Hepatocyte (in vitro differentiated cells): ENCODE measurements at regions not wholly inside any gene's neighbourhood (a gene's known extent, or its start where the extent isn't known, plus 50 kb on each side); places are given as distances from the start of the nearest gene placed in this dataset.

Experiments used
- DNase-seq: peaks from one replicate; pipeline ENCODE4 v3.0.0-alpha.2; 2016; ENCODE audit warnings: low spot score
- H2AFZ ChIP-seq: fragments of 200-600 bp; sonication (generic); 2 replicates; pipeline ENCODE4 v1.6.0; 2016; ENCODE audit warnings: antibody characterized with exemption, mild to moderate bottlenecking
- H3K27ac ChIP-seq: fragments of 200-600 bp; sonication (generic); 2 replicates; pipeline ENCODE4 v1.5.1; 2016; ENCODE audit warnings: mild to moderate bottlenecking
- H3K27me3 ChIP-seq: fragments of 200-600 bp; sonication (generic); 2 replicates; pipeline ENCODE4 v1.6.1; 2016
- H3K36me3 ChIP-seq: fragments of 200-600 bp; sonication (generic); replicated peaks from 2 replicates; pipeline ENCODE4 v1.5.1; 2016; ENCODE audit warnings: low read depth; ENCODE audit not compliant: insufficient read depth
- H3K4me1 ChIP-seq: fragments of 200-600 bp; sonication (generic); 2 replicates; pipeline ENCODE4 v1.5.1; 2016; ENCODE audit warnings: mild to moderate bottlenecking, moderate library complexity; ENCODE audit not compliant: insufficient read depth
- H3K4me2 ChIP-seq: fragments of 200-600 bp; sonication (generic); 2 replicates; pipeline ENCODE4 v1.6.0; 2016
- H3K4me3 ChIP-seq: fragments of 200-600 bp; sonication (generic); 2 replicates; pipeline ENCODE4 v1.5.1; 2016; ENCODE audit warnings: mild to moderate bottlenecking
- H3K79me2 ChIP-seq: fragments of 200-600 bp; sonication (generic); 2 replicates; pipeline ENCODE4 v1.6.0; 2017; ENCODE audit warnings: mild to moderate bottlenecking
- H3K9me2 ChIP-seq: fragments of 200-600 bp; sonication (generic); replicated peaks from 2 replicates; pipeline ENCODE4 v1.6.0; 2017; ENCODE audit warnings: mild to moderate bottlenecking; ENCODE audit not compliant: insufficient read depth
- H3K9me3 ChIP-seq: fragments of 200-600 bp; sonication (generic); 2 replicates; pipeline ENCODE4 v1.5.1; 2016; ENCODE audit warnings: low read depth, mild to moderate bottlenecking
- H4K20me1 ChIP-seq: fragments of 200-600 bp; sonication (generic); 2 replicates; pipeline ENCODE4 v1.6.0; 2016; ENCODE audit warnings: mild to moderate bottlenecking; ENCODE audit not compliant: insufficient read depth, poor library complexity, severe bottlenecking
- CTCF ChIP-seq: fragments of 200-600 bp; sonication (generic); IDR thresholded peaks from 2 replicates; pipeline ENCODE4 v1.5.1; 2016; ENCODE audit warnings: antibody characterized with exemption, mild to moderate bottlenecking; ENCODE audit not compliant: poor library complexity
- EZH2 ChIP-seq: fragments of 200-600 bp; sonication (generic); IDR thresholded peaks from 2 replicates; pipeline ENCODE4 v1.6.1; 2016; ENCODE audit warnings: antibody characterized with exemption, mild to moderate bottlenecking, borderline replicate concordance
- EZH2phosphoT487 ChIP-seq: fragments of 200-600 bp; sonication (generic); IDR thresholded peaks from one replicate; pipeline ENCODE4 v1.6.1; 2018; ENCODE audit warnings: antibody characterized with exemption, mild to moderate bottlenecking, low read depth, moderate library complexity; ENCODE audit not compliant: unreplicated experiment, severe bottlenecking
- WGBS: methylation state at CpG from one replicate; pipeline ENCODE4 v1.1.6; 2016; ENCODE audit warnings: low lambda C conversion rate; ENCODE audit errors: missing lambda C conversion rate; 5-methylcytosine and 5-hydroxymethylcytosine counted together

DNA sequence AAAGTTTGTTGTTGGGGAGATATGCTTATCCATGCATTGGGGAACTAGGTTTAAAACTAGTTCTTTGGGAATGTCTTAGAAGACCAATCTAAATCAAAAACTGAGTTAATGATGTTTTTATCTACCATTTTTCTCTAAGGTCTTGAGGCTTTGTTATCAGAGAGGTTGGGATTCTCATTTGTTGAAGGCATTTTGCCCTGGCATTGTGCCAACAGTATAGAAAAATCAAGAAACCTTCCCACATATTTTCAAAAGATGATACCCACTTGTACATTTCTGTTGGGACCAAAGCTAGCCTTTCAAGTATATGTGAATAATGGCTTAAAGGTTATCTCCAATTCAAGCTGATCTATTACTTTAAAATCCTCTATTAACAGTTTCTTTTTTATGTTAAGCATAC lies 419.8 kb upstream of the KIF2A start:
- H3K27me3 ChIP-seq = no peaks in the 10 kb centered on the region

DNA sequence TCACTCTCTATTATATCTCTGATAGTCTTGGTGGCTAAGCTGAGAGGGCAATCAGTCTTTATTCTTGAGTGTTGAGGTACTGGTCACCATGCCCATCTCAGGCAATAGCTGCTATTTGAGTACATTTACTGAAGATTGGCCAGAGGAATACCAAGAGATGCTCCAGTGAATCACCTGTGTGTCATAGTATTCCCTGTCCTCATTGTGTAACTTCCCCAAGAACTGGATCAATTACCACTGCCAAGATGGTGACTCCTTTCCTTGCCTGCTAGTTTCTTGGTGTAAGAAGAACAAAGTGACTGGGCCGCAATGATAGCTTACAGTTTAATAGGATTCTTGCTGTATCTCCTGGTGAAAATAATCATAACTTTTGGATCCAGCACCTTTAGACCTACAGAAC lies 418.7 kb upstream of the KIF2A start:
- no peaks in the 10 kb centered on the region for H4K20me1 ChIP-seq
- no peak overlapping the region for H3K4me3 ChIP-seq
- H2AFZ ChIP-seq = no peak overlapping the region
- no peaks in the 10 kb centered on the region for H3K4me1 ChIP-seq
- H3K27ac ChIP-seq = no peak overlapping the region
- no peaks in the 10 kb centered on the region for H3K27me3 ChIP-seq
- WGBS = 96% methylated on average over 1 of the region's 1 CpG
- no peak for DNase-seq
- H3K9me2 ChIP-seq = no peaks in the 10 kb centered on the region
- H3K9me3 ChIP-seq = no peaks in the 10 kb centered on the region
- TF ChIP-seq CTCF (no peak), EZH2phosphoT487 (no peak), EZH2 (no peak)
- H3K79me2 ChIP-seq = no peaks in the 10 kb centered on the region
- no peak overlapping the region for H3K4me2 ChIP-seq
- H3K36me3 ChIP-seq = no peaks in the 10 kb centered on the region

More for the DNA sequence above, 419.8 kb upstream of the KIF2A start:
- DNase-seq = no peak
- Histone ChIP-seq H4K20me1 (no peaks in the 10 kb centered on the region), H3K27ac (no peak overlapping the region), H3K9me3 (no peaks in the 10 kb centered on the region), H2AFZ (no peak overlapping the region), H3K4me2 (no peak overlapping the region), H3K79me2 (no peaks in the 10 kb centered on the region), H3K4me3 (no peak overlapping the region), H3K36me3 (no peaks in the 10 kb centered on the region), H3K9me2 (no peaks in the 10 kb centered on the region), H3K4me1 (no peaks in the 10 kb centered on the region)
- TF ChIP-seq CTCF (no peak), EZH2 (no peak), EZH2phosphoT487 (no peak)

- H3K4me2 ChIP-seq = no peak overlapping the region
- no peaks in the 10 kb centered on the region for H3K9me3 ChIP-seq
- H3K4me1 ChIP-seq = no peaks in the 10 kb centered on the region
- H3K27ac ChIP-seq = no peak overlapping the region
- no peak overlapping the region for H2AFZ ChIP-seq
- H3K4me3 ChIP-seq = no peak overlapping the region
- TF ChIP-seq CTCF = no peak
- no peak for TF ChIP-seq EZH2
- no peak for TF ChIP-seq EZH2phosphoT487
- DNase-seq = no peak
- H3K27me3 ChIP-seq = no peaks in the 10 kb centered on the region
- no peaks in the 10 kb centered on the region for H3K36me3 ChIP-seq
- 83% methylated on average over 1 of the region's 1 CpG for WGBS
- no peaks in the 10 kb centered on the region for H3K9me2 ChIP-seq
- no peaks in the 10 kb centered on the region for H4K20me1 ChIP-seq
- no peaks in the 10 kb centered on the region for H3K79me2 ChIP-seq
These were observed 412.0 kb upstream of the KIF2A start for GRCh38 chr5:61894046-61894445.

DNA sequence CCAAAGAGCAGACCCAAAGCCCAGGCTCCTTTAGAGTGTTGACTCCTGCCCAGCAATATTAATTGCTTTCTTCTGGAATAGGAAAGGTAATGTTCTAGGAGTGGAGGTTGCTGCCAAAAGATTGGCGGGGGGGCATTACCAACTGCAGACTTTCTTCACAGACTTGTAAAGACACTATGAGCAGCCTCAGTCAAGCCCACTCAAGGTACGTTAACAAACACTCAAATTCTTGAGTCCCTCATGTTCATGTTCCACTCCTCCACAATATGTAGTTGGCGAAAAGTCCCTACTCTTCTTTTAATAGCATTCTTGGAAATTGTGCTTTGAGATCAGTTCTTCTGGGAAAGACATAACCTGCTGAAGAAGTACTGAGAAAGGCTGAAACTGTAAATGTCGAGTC lies 409.2 kb upstream of the KIF2A start:
- TF ChIP-seq EZH2 (no peak), EZH2phosphoT487 (no peak), CTCF (no peak)
- no peaks in the 10 kb centered on the region for H3K9me2 ChIP-seq
- H3K79me2 ChIP-seq = no peaks in the 10 kb centered on the region
- no peak overlapping the region for H3K4me2 ChIP-seq
- 89% methylated on average over 4 of the region's 4 CpGs for WGBS
- DNase-seq = no peak
- H3K9me3 ChIP-seq = no peaks in the 10 kb centered on the region
- H4K20me1 ChIP-seq = no peaks in the 10 kb centered on the region
- H3K27me3 ChIP-seq = no peaks in the 10 kb centered on the region
- no peaks in the 10 kb centered on the region for H3K36me3 ChIP-seq
- no peak overlapping the region for H3K27ac ChIP-seq
- no peaks in the 10 kb centered on the region for H3K4me1 ChIP-seq
- H3K4me3 ChIP-seq = no peak overlapping the region
- H2AFZ ChIP-seq = no peak overlapping the region
